Loucy (cell line): ENCODE measurements at regions not wholly inside any gene's neighbourhood (a gene's known extent, or its start where the extent isn't known, plus 50 kb on each side); places are given as distances from the start of the nearest gene placed in this dataset.

Experiments used
- CTCF ChIP-seq: fragments of 200-600 bp; sonication (generic); conservative IDR thresholded peaks from 2 replicates; pipeline ENCODE4 v1.5.1; 2014; ENCODE audit warnings: mild to moderate bottlenecking, antibody characterized with exemption, low read length
- EZH2phosphoT487 ChIP-seq: fragments of 200-600 bp; IDR thresholded peaks from 2 replicates; pipeline ENCODE4 v1.6.1; 2018; ENCODE audit warnings: antibody characterized with exemption, mild to moderate bottlenecking, moderate library complexity, borderline replicate concordance

- TF ChIP-seq CTCF: no peak
- no peak for TF ChIP-seq EZH2phosphoT487
Measured at GRCh38 chr5:73274881-73275663, 102.1 kb downstream of the TMEM174 start.
